Dedifferentiated amniotic fluid mesenchymal stem cell (primary cell): ENCODE measurements at regions not wholly inside any gene's neighbourhood (a gene's known extent, or its start where the extent isn't known, plus 50 kb on each side); places are given as distances from the start of the nearest gene placed in this dataset.

ENCODE experiments used
- DNase-seq: peaks from one replicate; pipeline ENCODE4 v3.0.0-alpha.2; 2016; ENCODE audit errors: extremely low spot score

DNA sequence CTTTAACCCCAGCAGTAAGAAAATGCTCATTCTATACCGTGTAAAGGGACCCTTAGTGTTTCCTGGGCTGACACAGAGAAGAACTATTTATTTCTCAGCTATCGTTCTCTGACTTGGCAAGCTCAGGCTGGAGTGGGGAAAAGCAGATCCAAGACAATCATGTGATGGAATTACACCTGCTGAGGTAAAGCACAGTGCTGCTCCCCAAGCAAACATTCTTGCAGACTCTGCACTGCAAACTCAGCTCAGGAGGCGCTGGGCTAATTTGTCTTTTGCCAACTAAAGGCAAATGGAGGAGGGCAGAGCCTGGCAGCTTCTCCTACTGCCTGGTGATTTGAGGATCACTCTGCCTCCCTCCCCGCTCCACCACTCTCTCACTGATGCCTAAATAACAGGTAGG is 57.8 kb upstream of the FUT8 start:
- DNase-seq = no peak

DNA sequence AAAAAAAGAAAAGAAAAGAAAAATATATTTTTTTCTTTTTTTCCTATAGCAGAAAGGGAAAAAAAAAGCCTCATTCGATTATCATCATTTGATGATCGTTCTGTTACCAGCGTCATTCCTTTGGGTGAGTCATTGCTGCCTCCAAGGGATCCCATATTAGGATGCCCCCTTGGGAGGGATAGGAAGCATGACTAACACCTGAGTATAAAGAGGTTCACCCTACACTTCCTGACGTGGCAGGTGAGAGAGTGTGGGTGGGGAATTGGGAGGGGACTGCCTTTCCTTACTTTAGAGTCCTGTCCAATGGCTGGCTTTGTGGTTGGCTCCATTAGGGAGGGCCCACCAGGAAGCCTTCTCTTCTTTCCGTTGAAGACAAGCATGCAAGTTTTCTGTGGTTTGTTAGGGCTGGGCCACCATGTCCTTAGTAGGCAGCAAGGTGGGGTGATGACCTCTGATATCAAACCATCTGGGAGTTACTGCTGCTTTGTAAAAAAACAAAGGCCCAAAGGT is 56.1 kb upstream of the FUT8 start:
- DNase-seq = no peak

DNA sequence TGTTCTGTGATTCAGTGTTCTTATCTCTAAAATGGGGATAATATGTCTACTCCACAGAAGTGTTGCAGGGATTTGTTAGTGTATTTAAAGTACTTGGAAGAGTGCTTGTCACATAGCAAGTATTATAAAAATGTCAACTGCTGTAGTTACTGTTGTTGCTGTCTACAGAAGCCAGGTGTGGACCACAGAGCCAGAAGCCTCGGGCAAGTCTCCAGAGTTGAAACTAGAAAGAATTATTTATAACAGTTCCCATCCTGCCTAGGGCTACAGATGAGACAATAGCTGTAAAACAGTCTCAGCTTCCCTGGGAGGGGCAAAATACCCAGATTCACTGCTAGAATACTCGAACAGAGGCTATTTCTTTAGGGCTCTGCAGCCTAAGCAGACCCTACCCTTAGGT is 55.4 kb upstream of the FUT8 start:
- DNase-seq = no peak

DNA sequence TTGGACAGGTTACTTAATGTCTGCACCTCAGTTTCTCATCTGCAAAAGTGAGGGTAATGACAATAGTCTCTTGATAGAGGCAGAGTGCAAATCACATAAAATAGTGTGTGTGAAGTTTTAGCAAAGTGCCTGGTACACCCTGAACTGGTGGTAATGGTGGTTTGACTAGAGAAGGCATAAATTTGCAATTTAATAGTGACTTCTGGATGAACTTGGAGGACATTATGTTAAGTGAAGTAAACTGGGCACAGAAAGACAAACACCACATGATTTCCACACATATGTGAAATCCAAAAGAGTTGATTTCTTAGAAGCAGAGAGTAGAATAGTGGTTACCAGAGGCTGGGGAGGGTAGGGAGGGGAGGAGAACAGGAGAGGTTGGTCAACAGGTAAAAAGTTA is 54.8 kb upstream of the FUT8 start:
- no peak for DNase-seq

DNA sequence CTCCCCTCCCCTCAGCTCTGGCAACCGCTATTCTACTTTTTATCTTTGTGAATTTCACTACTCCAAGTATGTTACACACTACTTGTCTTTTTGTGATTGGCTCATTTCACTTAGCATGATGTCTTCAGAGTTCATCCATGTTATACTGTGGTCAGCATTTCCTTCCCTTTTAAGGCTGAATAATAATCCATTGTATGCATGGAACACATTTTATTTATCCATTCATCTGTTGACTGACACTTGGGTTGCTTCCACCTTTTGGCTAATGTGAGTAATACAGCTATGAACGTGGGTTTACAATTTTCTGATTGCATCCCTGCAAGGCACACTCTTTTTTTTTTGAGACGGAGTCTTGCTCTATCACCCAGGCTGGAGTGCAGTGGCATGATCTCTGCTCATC is 53.0 kb upstream of the FUT8 start:
- DNase-seq = no peak

DNA sequence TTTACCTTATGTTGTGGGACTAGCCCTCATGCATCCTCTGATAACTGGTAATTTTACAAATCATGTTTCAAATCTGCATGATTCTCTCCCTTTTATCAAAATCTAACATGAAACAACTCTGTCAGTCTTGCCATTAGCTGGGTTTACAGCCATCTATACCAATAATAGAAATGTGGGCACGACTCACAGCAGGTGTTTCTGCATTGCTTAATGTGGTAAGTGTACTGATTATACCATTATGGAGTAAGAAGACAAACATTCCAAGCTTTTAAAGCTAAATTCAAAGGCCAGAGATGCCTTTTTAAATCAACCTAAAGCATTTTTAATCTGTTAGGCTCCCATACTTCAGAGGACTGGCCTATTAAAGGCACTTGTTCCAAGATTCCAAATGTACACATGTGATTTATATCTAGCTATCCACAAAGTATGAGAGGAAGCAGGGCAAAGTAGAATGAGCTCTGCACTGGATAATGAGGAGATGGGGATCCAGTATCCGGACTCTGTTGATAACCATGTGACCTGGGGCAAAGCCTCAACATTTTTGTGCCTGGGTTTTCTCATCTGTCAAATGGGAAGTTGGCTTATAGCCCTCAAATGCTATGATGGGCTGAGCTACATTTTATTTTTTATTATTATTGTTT is 52.3 kb upstream of the FUT8 start:
- no peak for DNase-seq

DNA sequence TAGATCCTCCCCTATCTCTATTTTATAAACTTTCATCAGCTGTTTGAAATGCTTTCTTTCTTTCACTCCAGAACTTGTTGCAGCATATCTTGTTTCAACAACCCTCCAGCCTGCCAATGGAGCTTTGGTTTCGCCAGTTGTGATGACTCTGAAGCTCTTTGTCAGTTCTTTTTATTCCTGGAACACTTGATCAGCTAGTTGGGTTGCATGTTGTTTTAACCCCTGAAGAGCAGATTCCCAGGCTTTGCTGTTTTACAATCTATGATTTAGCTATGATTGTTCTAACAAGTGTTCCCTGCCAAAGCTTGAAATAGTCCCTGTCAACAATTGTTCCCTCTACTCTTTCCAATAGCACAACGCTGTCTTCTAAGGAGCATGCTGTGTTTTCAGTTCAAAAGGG is 50.6 kb upstream of the FUT8 start:
- DNase-seq = peak; percentile 69
